NCI-H345 treated with DMSO at 0.1 percent for 48 hours (cell line): ENCODE measurements at regions not wholly inside any gene's neighbourhood (a gene's known extent, or its start where the extent isn't known, plus 50 kb on each side); places are given as distances from the start of the nearest gene placed in this dataset.

Source experiments
- DNase-seq: peaks from one replicate; lab custom pipeline; 2025; ENCODE audit not compliant: unreplicated experiment; lab: John Stamatoyannopoulos, UW

GRCh38 chr11:37695283-37695682 lies 1097.2 kb upstream of the RAG2 start:
- no peak for DNase-seq

- no peak for DNase-seq
Observed at GRCh38 chr11:37689951-37690350, 1091.9 kb upstream of the RAG2 start.

- no peak for DNase-seq
Observed at GRCh38 chr11:37688456-37688855, 1090.4 kb upstream of the RAG2 start.

GRCh38 chr11:37687130-37687529 lies 1089.1 kb upstream of the RAG2 start:
- DNase-seq: no peak

- DNase-seq: no peak
Observed at GRCh38 chr11:37671321-37671720, 1073.3 kb upstream of the RAG2 start.

GRCh38 chr11:37666960-37667359 lies 1068.9 kb upstream of the RAG2 start:
- no peak for DNase-seq

GRCh38 chr11:37657645-37658044 lies 1059.6 kb upstream of the RAG2 start:
- no peak for DNase-seq

- no peak for DNase-seq
Observed at GRCh38 chr11:37647767-37648166, 1049.7 kb upstream of the RAG2 start.

GRCh38 chr11:37643968-37644367 lies 1045.9 kb upstream of the RAG2 start:
- no peak for DNase-seq

- DNase-seq: no peak
Observed at GRCh38 chr11:37642296-37642695, 1044.3 kb upstream of the RAG2 start.

GRCh38 chr11:37632748-37633147 lies 1034.7 kb upstream of the RAG2 start:
- DNase-seq: no peak

GRCh38 chr11:37630866-37631265 lies 1032.8 kb upstream of the RAG2 start:
- DNase-seq: no peak

- no peak for DNase-seq
Observed at GRCh38 chr11:37623778-37624177, 1025.7 kb upstream of the RAG2 start.

GRCh38 chr11:37621662-37622061 lies 1023.6 kb upstream of the RAG2 start:
- DNase-seq: no peak

GRCh38 chr11:37616291-37616690 lies 1018.3 kb upstream of the RAG2 start:
- no peak for DNase-seq

GRCh38 chr11:37613031-37613430 lies 1015.0 kb upstream of the RAG2 start:
- no peak for DNase-seq

GRCh38 chr11:37612146-37612545 lies 1014.1 kb upstream of the RAG2 start:
- DNase-seq: no peak

- DNase-seq: no peak
Observed at GRCh38 chr11:37605229-37605628, 1007.2 kb upstream of the RAG2 start.

- DNase-seq: no peak
Observed at GRCh38 chr11:37598381-37598780, 1000.3 kb upstream of the RAG2 start.

- no peak for DNase-seq
Observed at GRCh38 chr11:37597776-37598175, 999.7 kb upstream of the RAG2 start.

- no peak for DNase-seq
Observed at GRCh38 chr11:37595845-37596244, 997.8 kb upstream of the RAG2 start.

- DNase-seq: no peak
Observed at GRCh38 chr11:37574361-37574760, 976.3 kb upstream of the RAG2 start.

- DNase-seq: no peak
Observed at GRCh38 chr11:37572491-37573171, 974.6 kb upstream of the RAG2 start.
